Heart left ventricle (tissue), 16 donors: ENCODE measurements at regions not wholly inside any gene's neighbourhood (a gene's known extent, or its start where the extent isn't known, plus 50 kb on each side); places are given as distances from the start of the nearest gene placed in this dataset.
"Not testable (repeated sequence)": the region's sequence is repeated elsewhere in the genome, so short reads cannot be mapped to it uniquely, and the experiment has no call there.

Experiments used
- ATAC-seq, 4 donors: fragments of 200-7000 bp; cut with Tn5 transposase; one replicate each; pipeline ENCODE4 v1.9.1; 2020 to 2022; ENCODE audit warnings: moderate library complexity in 4 of 4, mild to moderate bottlenecking in 3 of 4, moderate number of reproducible peaks in 1 of 4
- DNase-seq, 5 donors: peaks; one replicate each; pipeline ENCODE4 v3.0.0-alpha.2; 2020
- H3K27ac ChIP-seq, 12 donors: fragments of 200-600 bp; sonication (generic) in 4 of 12; one replicate each; pipeline versions ENCODE4 v1.5.0 to v1.8.0; 2016 to 2022; ENCODE audit warnings: mild to moderate bottlenecking in 2 of 12
- H3K27me3 ChIP-seq, 9 donors: fragments of 200-600 bp; sonication (generic) in 2 of 9; one replicate each; pipeline versions ENCODE4 v1.5.1 to v1.8.0; 2016 to 2022; ENCODE audit warnings: mild to moderate bottlenecking in 3 of 9
- H3K36me3 ChIP-seq, 9 donors: fragments of 200-600 bp; sonication (generic) in 2 of 9; one replicate each; pipeline versions ENCODE4 v1.5.0 to v1.8.0; 2018 to 2022; ENCODE audit warnings: mild to moderate bottlenecking in 2 of 9
- H3K4me1 ChIP-seq, 12 donors: fragments of 200-600 bp; sonication (generic) in 4 of 12; one replicate each; pipeline versions ENCODE4 v1.5.0 to v1.8.0; 2016 to 2022; ENCODE audit warnings: mild to moderate bottlenecking in 3 of 12
- H3K4me3 ChIP-seq, 12 donors: fragments of 200-600 bp; sonication (generic) in 4 of 12; one replicate each; pipeline versions ENCODE4 v1.5.0 to v1.8.0; 2017 to 2022; ENCODE audit warnings: mild to moderate bottlenecking in 9 of 12, moderate library complexity in 4 of 12
- H3K9me3 ChIP-seq, 12 donors: fragments of 200-600 bp; sonication (generic) in 4 of 12; one replicate each; pipeline versions ENCODE4 v1.5.0 to v1.8.0; 2016 to 2022; ENCODE audit warnings: mild to moderate bottlenecking in 1 of 12
- POLR2A ChIP-seq, 2 donors: fragments of 450-650 bp; IDR thresholded peaks; one replicate each; pipeline ENCODE4 v1.6.1; 2017; ENCODE audit warnings: antibody characterized with exemption in 2 of 2, mild to moderate bottlenecking in 2 of 2, moderate library complexity in 2 of 2
- WGBS, 4 donors: extraction: QIAGEN DNeasy Blood & Tissue Kit in 2 of 4; methylation state at CpG; one replicate each; pipeline versions ENCODE4 v1.1.5 to v1.1.7; 2013 to 2018; 5-methylcytosine and 5-hydroxymethylcytosine counted together
- intact Hi-C, 10 donors: fragments of 100-400 bp; cut with DNase I; formaldehyde crosslinking; loops; one replicate each; pipeline versions ENCODE4 v1.11.1 to v1.14.2; 2022
- TF ChIP-seq, protein P1 (sequence below), 12 donors: fragments of 200-600 bp; sonication (generic) in 4 of 12; IDR thresholded peaks; one replicate each; pipeline versions ENCODE4 v1.5.0 to v1.8.0; 2018 to 2022; ENCODE audit warnings: antibody characterized with exemption in 12 of 12, mild to moderate bottlenecking in 5 of 12
- donor health status: ischemic (EF 13 %, LVEDD 7.1; RV severe dilation, severe dysfunction).
- donor health status: healthy with polysubstance abuse.
- donor health status: DM: no; HTN: yes; CAD: no.
- donor health status: DM: no; HTN: no; CAD: no.
- donor health status: ischemic (EF 25% LVEDD 6.9; RV normal size, moderate dysfunction).
- donor health status: ischemic (EF 25% LVEDD 5.7; RV mildly dilated, moderate dysfunction).
- donor health status: healthy.
- donor health status: DM: yes; HTN: yes; CAD: no.
- donor health status: ischemic (EF 35%, LVEDD 5.7; RV mildly dilated, moderate dysfunction).
- donor health status: nonischemic (EF 11% LVEDD 7.7; RV severe dilation, severe dysfunction).
- donor health status: DM: yes; HTN: yes; CAD: no.
- donor health status: PGD.
- donor health status: ischemic (EF 29% LVEDD 5.4; RV normal size, mild dysfunction).
- donor health status: nonischemic (EF 23%, LVEDD 6.1; RV moderate dilation, normal function).

- WGBS, 4 donors = 56 to 89% (median 87%) methylated on average over 3 of the region's 3 CpGs
- intact Hi-C loops = loop anchor here in 3 of 10 donors (5.0 to 10.0 kb wide), 2 partner anchors 123 to 146 kb away; no protein-coding TSS in a partner anchor
- Histone ChIP-seq H3K4me3 (no peak overlapping the region), H3K27ac (no peak overlapping the region), H3K9me3 (no peaks in the 10 kb centered on the region), H3K36me3 (no peaks in the 10 kb centered on the region), H3K4me1 (no peaks in the 10 kb centered on the region), H3K27me3 (no peaks in the 10 kb centered on the region)
- TF ChIP-seq, protein P1, sequence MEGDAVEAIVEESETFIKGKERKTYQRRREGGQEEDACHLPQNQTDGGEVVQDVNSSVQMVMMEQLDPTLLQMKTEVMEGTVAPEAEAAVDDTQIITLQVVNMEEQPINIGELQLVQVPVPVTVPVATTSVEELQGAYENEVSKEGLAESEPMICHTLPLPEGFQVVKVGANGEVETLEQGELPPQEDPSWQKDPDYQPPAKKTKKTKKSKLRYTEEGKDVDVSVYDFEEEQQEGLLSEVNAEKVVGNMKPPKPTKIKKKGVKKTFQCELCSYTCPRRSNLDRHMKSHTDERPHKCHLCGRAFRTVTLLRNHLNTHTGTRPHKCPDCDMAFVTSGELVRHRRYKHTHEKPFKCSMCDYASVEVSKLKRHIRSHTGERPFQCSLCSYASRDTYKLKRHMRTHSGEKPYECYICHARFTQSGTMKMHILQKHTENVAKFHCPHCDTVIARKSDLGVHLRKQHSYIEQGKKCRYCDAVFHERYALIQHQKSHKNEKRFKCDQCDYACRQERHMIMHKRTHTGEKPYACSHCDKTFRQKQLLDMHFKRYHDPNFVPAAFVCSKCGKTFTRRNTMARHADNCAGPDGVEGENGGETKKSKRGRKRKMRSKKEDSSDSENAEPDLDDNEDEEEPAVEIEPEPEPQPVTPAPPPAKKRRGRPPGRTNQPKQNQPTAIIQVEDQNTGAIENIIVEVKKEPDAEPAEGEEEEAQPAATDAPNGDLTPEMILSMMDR (IDR thresholded peaks at IDR 0.05) = no peak
- TF ChIP-seq POLR2A (IDR thresholded peaks at IDR 0.05) = no peak
- DNase-seq (no peak), ATAC-seq (no peak)
Measured at GRCh38 chr2:38460313-38460712, 83.2 kb upstream of the ATL2 start.

- no peak for ATAC-seq
- Histone ChIP-seq H3K4me3 (no peak overlapping the region), H3K9me3 (no peaks in the 10 kb centered on the region), H3K36me3 (no peaks in the 10 kb centered on the region), H3K27me3 (no peaks in the 10 kb centered on the region), H3K27ac (no peak overlapping the region), H3K4me1 (no peaks in the 10 kb centered on the region)
- DNase-seq = no peak
- no peak for TF ChIP-seq POLR2A (IDR thresholded peaks at IDR 0.05)
- TF ChIP-seq, protein P1 (IDR thresholded peaks at IDR 0.05) = no peak
- intact Hi-C loops = loop anchor here in 1 of 10 donors (5.0 kb wide), 1 partner anchor 137 kb away; no protein-coding TSS in a partner anchor
- 92 to 96% (median 94%) methylated on average over 4 of the region's 4 CpGs for WGBS, 4 donors
Measured at GRCh38 chr2:38454081-38454480, 77.0 kb upstream of the ATL2 start.

- H3K4me1 ChIP-seq, H3K27ac ChIP-seq, H3K27me3 ChIP-seq, ATAC-seq, H3K9me3 ChIP-seq, H3K4me3 ChIP-seq, H3K36me3 ChIP-seq, DNase-seq: not testable (repeated sequence)
- 86 to 93% (median 90%) methylated on average over 5 of the region's 5 CpGs for WGBS, 4 donors
- intact Hi-C loops = loop anchor here in 1 of 10 donors (5.0 kb wide), 1 partner anchor 134 kb away; no protein-coding TSS in a partner anchor
Measured at GRCh38 chr2:38451778-38452177, 74.7 kb upstream of the ATL2 start.

DNA sequence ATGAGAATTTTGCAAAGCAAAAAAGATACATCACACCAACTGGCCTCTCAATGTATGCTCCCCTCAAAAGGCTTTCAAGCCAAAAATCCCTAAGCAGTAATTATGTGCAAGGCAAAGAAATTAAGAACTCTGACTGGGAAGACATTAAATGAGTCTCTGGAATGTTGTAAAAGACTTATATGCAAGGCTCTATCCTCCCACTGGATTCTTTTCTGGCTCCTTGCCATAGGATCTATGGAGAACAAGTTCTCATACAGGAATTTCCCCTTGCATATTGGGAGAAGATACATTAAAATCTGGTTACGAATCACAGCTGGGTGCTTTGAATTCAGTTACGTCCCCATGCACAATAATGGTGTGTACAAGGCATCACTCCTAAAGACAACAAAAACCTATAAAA is 73.4 kb upstream of the ATL2 start:
- DNase-seq = no peak
- intact Hi-C loops = loop anchor here in 1 of 10 donors (5.0 kb wide), 1 partner anchor 133 kb away; no protein-coding TSS in a partner anchor
- WGBS, 4 donors = 80 to 96% (median 92%) methylated on average over 2 of the region's 2 CpGs
- no peak for ATAC-seq
- TF ChIP-seq, protein P1 (IDR thresholded peaks at IDR 0.05) = no peak
- TF ChIP-seq POLR2A (IDR thresholded peaks at IDR 0.05) = no peak
- H3K4me1 ChIP-seq = no peaks in the 10 kb centered on the region
- no peaks in the 10 kb centered on the region for H3K9me3 ChIP-seq
- no peak overlapping the region for H3K27ac ChIP-seq
- H3K4me3 ChIP-seq = no peak overlapping the region
- H3K36me3 ChIP-seq = no peaks in the 10 kb centered on the region
- H3K27me3 ChIP-seq = no peaks in the 10 kb centered on the region
